HT1080 (cell line): ENCODE measurements at regions not wholly inside any gene's neighbourhood (a gene's known extent, or its start where the extent isn't known, plus 50 kb on each side); places are given as distances from the start of the nearest gene placed in this dataset.
A peak's percentile ranks its signal among the peaks of the same experiment; 100 is the strongest.
"Not testable (repeated sequence)": the region's sequence is repeated elsewhere in the genome, so short reads cannot be mapped to it uniquely, and the experiment has no call there.

Experiments
- DNase-seq: peaks from one replicate; pipeline ENCODE4 v3.0.0-alpha.2; 2015; ENCODE audit warnings: low read depth

GRCh38 chr19:31527443-31527842, 178.2 kb upstream of the TSHZ3 start:
- no peak for DNase-seq

- no peak for DNase-seq
Observed at GRCh38 chr19:31528261-31528660, 179.0 kb upstream of the TSHZ3 start.

GRCh38 chr19:31529121-31529520, 179.9 kb upstream of the TSHZ3 start:
- DNase-seq, result no peak

GRCh38 chr19:31530781-31531180, 181.5 kb upstream of the TSHZ3 start:
- no peak for DNase-seq

GRCh38 chr19:31531326-31531725, 182.1 kb upstream of the TSHZ3 start:
- DNase-seq, result no peak

GRCh38 chr19:31532034-31532433, 182.8 kb upstream of the TSHZ3 start:
- no peak for DNase-seq

GRCh38 chr19:31533114-31533513, 183.9 kb upstream of the TSHZ3 start:
- DNase-seq, result peak; percentile 3

GRCh38 chr19:31534231-31534630, 185.0 kb upstream of the TSHZ3 start:
- no peak for DNase-seq

GRCh38 chr19:31534786-31535657, 185.8 kb upstream of the TSHZ3 start:
- no peak for DNase-seq

GRCh38 chr19:31535691-31536460, 186.6 kb upstream of the TSHZ3 start:
- no peak for DNase-seq

- no peak for DNase-seq
Observed at GRCh38 chr19:31537136-31537535, 187.9 kb upstream of the TSHZ3 start.

GRCh38 chr19:31537902-31538301, 188.7 kb upstream of the TSHZ3 start:
- not testable (repeated sequence) for DNase-seq

- DNase-seq, result no peak
Observed at GRCh38 chr19:31538879-31539278, 189.6 kb upstream of the TSHZ3 start.

GRCh38 chr19:31539386-31539785, 190.2 kb upstream of the TSHZ3 start:
- no peak for DNase-seq

- DNase-seq, result no peak
Observed at GRCh38 chr19:31541396-31541795, 192.2 kb upstream of the TSHZ3 start.

- DNase-seq, result no peak
Observed at GRCh38 chr19:31543456-31543855, 194.2 kb upstream of the TSHZ3 start.

- no peak for DNase-seq
Observed at GRCh38 chr19:31545777-31546176, 196.5 kb upstream of the TSHZ3 start.

- no peak for DNase-seq
Observed at GRCh38 chr19:31546205-31546960, 197.1 kb upstream of the TSHZ3 start.

GRCh38 chr19:31548941-31549340, 199.7 kb upstream of the TSHZ3 start:
- peak; percentile 4 for DNase-seq

- DNase-seq, result peak; percentile 69
Observed at GRCh38 chr19:31553112-31553845, 204.0 kb upstream of the TSHZ3 start.

GRCh38 chr19:31553846-31554215, 204.6 kb upstream of the TSHZ3 start:
- DNase-seq, result no peak
